Kidney epithelial cell (primary cell): ENCODE measurements at regions not wholly inside any gene's neighbourhood (a gene's known extent, or its start where the extent isn't known, plus 50 kb on each side); places are given as distances from the start of the nearest gene placed in this dataset.

Experiments used
- DNase-seq: peaks from one replicate; pipeline ENCODE4 v3.0.0-alpha.2; 2010; ENCODE audit warnings: low read depth
- H3K27me3 ChIP-seq: 2 replicates; pipeline ENCODE4 v1.6.0; 2011; ENCODE audit warnings: low read length; ENCODE audit not compliant: control insufficient read depth, insufficient read depth
- H3K36me3 ChIP-seq: 2 replicates; pipeline ENCODE4 v1.5.1; 2011; ENCODE audit warnings: low read length; ENCODE audit not compliant: control insufficient read depth, insufficient read depth
- H3K4me3 ChIP-seq: 2 replicates; pipeline ENCODE4 v1.5.1; 2011; ENCODE audit warnings: low read depth, mild to moderate bottlenecking, control low read depth, low read length
- CTCF ChIP-seq: IDR thresholded peaks from 2 replicates; pipeline ENCODE4 v1.5.1; 2011; ENCODE audit warnings: mild to moderate bottlenecking, moderate library complexity, low read length, control low read depth, inconsistent platforms; ENCODE audit not compliant: insufficient read depth, poor library complexity, severe bottlenecking

- Histone ChIP-seq H3K4me3 (no peak overlapping the region), H3K36me3 (no peaks in the 10 kb centered on the region), H3K27me3 (no peaks in the 10 kb centered on the region)
- no peak for DNase-seq
- no peak for TF ChIP-seq CTCF
Observed at GRCh38 chr1:221093903-221094791, 214.9 kb downstream of the HLX start.

DNA sequence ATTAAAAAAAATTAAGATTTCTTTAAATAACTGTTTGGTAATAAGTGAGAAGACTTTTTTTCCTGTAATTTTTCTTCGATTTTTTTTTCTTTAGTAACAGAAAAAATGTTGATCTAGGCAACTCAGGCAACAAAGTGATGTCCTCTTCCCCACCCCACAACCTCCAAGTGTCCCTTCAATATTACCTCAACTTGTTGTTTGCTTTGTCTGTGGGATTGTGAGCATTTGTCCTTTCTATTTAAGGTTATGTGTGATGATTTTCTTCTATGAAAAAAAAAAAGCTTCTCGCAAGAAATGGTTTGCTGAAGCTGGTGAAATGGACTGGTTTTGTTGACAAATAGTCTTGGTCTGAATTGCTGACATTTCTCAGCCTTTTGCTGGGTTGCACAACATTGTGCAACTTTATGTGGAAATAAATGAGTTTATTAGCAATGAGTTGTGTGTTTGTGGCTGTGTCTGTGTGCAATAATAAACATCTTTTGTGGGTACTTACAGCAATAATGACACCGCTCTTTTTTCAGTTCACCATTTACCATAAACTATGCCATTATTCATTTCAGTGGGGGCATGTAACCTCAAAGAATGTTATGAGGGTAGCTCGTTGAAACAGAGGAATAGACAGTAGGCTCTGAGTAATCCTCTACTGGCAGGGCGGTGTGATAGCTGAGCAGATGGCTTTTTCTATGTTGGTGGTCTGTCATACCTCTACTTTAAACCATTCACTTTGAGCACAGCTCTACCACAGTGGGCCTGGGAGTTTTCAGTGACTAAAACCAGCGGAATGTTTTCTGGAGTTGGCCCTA lies 218.4 kb downstream of the HLX start:
- TF ChIP-seq CTCF = no peak
- Histone ChIP-seq H3K27me3 (no peaks in the 10 kb centered on the region), H3K36me3 (no peaks in the 10 kb centered on the region), H3K4me3 (no peak overlapping the region)
- peak; percentile 57 for DNase-seq

- no peak overlapping the region for H3K4me3 ChIP-seq
- H3K27me3 ChIP-seq = no peaks in the 10 kb centered on the region
- no peak for TF ChIP-seq CTCF
- no peaks in the 10 kb centered on the region for H3K36me3 ChIP-seq
- no peak for DNase-seq
Observed at GRCh38 chr1:221098471-221099405, 219.5 kb downstream of the HLX start.

GRCh38 chr1:221099747-221100595 lies 220.7 kb downstream of the HLX start:
- no peaks in the 10 kb centered on the region for H3K36me3 ChIP-seq
- H3K27me3 ChIP-seq = no peaks in the 10 kb centered on the region
- no peak for TF ChIP-seq CTCF
- H3K4me3 ChIP-seq = no peak overlapping the region
- DNase-seq = peak; percentile 26

DNA sequence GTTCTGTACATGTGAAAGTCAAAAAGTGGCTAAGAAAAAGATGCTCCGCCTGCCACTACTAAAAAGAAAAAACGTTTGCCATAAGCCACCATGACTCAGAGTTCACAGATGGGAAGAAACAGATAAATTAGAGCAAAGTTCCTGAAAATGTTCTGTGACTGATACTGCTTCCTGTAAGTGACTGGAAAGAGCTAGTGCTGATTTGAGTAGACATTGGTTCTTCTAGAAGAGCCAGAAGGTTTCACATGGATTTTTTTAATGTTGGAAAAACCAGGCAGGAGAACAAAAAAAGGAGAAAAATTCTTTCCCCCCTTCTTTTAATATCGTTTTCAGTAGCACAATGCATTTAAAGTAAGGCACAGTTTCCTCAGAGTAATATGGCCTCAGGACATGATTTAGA lies 221.4 kb downstream of the HLX start:
- peak; percentile 66 for DNase-seq
- no peaks in the 10 kb centered on the region for H3K36me3 ChIP-seq
- H3K27me3 ChIP-seq = no peaks in the 10 kb centered on the region

More for the DNA sequence above, 221.4 kb downstream of the HLX start:
- TF ChIP-seq CTCF = no peak
- H3K4me3 ChIP-seq = no peak overlapping the region
